ENCODE measurements at regions not wholly inside any gene's neighbourhood (a gene's known extent, or its start where the extent isn't known, plus 50 kb on each side); places are given as distances from the start of the nearest gene placed in this dataset.

- no peak for TF ChIP-seq POLR2A (IDR thresholded peaks at IDR 0.05)
- TF ChIP-seq, protein P1, sequence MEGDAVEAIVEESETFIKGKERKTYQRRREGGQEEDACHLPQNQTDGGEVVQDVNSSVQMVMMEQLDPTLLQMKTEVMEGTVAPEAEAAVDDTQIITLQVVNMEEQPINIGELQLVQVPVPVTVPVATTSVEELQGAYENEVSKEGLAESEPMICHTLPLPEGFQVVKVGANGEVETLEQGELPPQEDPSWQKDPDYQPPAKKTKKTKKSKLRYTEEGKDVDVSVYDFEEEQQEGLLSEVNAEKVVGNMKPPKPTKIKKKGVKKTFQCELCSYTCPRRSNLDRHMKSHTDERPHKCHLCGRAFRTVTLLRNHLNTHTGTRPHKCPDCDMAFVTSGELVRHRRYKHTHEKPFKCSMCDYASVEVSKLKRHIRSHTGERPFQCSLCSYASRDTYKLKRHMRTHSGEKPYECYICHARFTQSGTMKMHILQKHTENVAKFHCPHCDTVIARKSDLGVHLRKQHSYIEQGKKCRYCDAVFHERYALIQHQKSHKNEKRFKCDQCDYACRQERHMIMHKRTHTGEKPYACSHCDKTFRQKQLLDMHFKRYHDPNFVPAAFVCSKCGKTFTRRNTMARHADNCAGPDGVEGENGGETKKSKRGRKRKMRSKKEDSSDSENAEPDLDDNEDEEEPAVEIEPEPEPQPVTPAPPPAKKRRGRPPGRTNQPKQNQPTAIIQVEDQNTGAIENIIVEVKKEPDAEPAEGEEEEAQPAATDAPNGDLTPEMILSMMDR (IDR thresholded peaks at IDR 0.05), result no peak
- no peak overlapping the region for H3K4me3 ChIP-seq (ENCODE audit: low read depth, poor library complexity, severe bottlenecking)
- DNase-seq (ENCODE audit: low spot score in 2 of 2), result no peak
- WGBS, 2 donors, result 64 to 72% methylated on average over 3 of the region's 3 CpGs
- intact Hi-C loops (cut with DNase I; ENCODE audit: low total_unique reads), result no loop called here
Observed at GRCh38 chr10:91017198-91017597, 96.3 kb upstream of the ANKRD1 start.

DNA sequence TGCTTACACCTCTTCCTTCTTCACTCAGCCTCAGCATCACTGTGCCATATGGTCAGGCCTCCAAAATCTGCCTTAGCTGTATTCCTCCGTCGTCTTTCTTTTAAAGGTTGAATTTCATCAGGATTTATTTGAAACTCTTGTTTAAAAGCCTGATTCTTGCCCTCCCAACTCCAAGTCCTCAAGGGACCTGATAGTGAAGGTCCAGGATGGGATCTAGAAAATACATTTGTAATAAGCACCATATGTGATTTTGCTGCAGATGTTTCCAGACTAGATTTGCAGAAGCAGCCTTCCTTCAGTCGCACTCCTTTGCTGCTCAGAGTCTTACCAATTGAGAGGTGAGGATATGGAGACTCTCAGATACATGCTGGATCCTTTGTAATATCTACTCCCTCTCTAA lies 101.0 kb upstream of the ANKRD1 start:
- no peak for TF ChIP-seq POLR2A (IDR thresholded peaks at IDR 0.05)
- TF ChIP-seq, protein P1 (IDR thresholded peaks at IDR 0.05), result no peak
- WGBS, 2 donors, result 72 to 89% methylated on average over 3 of the region's 3 CpGs
- H3K4me3 ChIP-seq (ENCODE audit: low read depth, poor library complexity, severe bottlenecking), result no peak overlapping the region
- no peak for DNase-seq (ENCODE audit: low spot score in 2 of 2)
- intact Hi-C loops (cut with DNase I; ENCODE audit: low total_unique reads), result no loop called here

- intact Hi-C loops (cut with DNase I; ENCODE audit: low total_unique reads), result no loop called here
- H3K4me3 ChIP-seq (ENCODE audit: low read depth, poor library complexity, severe bottlenecking), result no peak overlapping the region
- 71 to 78% methylated on average over 2 of the region's 2 CpGs for WGBS, 2 donors
- no peak for DNase-seq (ENCODE audit: low spot score in 2 of 2)
- TF ChIP-seq POLR2A (IDR thresholded peaks at IDR 0.05), result no peak
- TF ChIP-seq, protein P1 (IDR thresholded peaks at IDR 0.05), result no peak
Observed at GRCh38 chr10:91022390-91022789, 101.5 kb upstream of the ANKRD1 start.

DNA sequence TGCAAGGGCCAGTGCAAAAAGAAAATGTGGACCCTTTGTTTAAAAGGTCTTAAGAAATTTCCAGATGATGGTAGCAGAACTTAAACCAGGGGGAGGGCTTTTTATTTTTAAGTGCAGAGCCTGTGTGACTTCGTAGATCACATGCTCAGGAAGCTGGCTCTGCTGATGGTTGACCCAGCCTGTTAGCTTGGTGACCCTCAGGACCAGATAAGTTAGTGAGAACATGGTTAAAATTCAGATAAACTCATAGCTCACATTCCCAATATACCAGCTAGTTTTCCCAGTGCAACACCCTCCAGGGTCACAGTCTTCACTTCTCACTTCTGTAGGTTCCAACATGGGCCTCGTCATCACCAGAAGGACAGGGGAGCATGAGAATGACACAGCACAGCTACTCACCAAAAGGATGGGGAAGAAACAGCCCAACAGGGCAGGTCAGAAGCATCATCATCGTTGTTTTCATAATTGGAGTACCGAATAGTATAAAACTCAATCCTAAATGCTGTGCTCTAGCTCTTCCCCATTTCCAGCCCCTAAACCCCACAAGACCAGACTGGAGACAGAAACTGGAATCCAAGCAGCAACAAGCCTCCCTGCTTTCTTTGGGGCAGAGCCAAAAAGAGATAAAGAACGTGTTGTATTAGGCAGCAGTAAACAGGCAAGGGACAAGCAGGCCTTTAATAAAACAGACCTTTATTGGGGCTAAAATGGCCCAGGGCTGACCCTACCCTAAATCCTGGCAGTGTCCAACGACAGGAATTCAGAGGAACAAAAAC lies 102.2 kb upstream of the ANKRD1 start:
- H3K4me3 ChIP-seq (ENCODE audit: low read depth, poor library complexity, severe bottlenecking), result no peak overlapping the region
- TF ChIP-seq, protein P1 (IDR thresholded peaks at IDR 0.05), result no peak
- no peak for DNase-seq (ENCODE audit: low spot score in 2 of 2)
- 29 to 40% methylated on average over 6 of the region's 6 CpGs for WGBS, 2 donors
- intact Hi-C loops (cut with DNase I; ENCODE audit: low total_unique reads), result no loop called here

DNA sequence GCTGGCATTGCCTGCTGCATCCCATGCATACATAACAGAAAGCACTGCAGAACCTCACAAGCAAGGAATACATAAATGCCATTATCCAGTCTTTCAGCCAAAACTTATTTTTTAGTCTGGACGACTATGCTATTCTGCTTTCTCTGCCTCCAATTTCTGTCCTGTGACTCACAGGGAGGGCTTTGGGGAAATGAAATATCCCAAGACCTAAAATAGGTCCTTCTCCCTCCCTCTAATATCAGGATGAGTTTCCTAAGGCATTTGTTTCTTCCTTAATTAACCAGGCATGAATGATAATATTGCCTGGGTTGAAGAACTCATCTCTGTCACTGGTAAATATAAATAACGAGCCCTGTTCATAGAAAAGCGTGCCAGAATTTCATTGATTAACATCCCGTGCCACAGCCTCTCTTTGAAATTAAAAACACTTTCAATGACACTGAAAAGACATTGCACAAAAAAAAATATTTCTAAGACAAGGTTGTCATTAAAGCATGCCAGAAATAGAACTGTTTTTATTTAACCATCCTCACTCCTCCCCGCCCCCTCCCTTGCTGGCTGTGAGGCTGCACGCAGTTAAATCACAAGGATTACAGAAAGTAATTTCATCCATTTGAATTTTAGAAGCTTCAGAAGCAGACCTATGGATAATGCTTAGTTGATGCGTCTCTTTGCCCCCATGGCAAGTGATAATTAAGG lies 103.0 kb upstream of the ANKRD1 start:
- WGBS, 2 donors, result 34 to 44% methylated on average over 7 of the region's 7 CpGs
- TF ChIP-seq, protein P1 (IDR thresholded peaks at IDR 0.05), result no peak
- no peak for TF ChIP-seq POLR2A (IDR thresholded peaks at IDR 0.05)
- H3K4me3 ChIP-seq (ENCODE audit: low read depth, poor library complexity, severe bottlenecking), result no peak overlapping the region
- no peak for DNase-seq (ENCODE audit: low spot score in 2 of 2)
- intact Hi-C loops (cut with DNase I; ENCODE audit: low total_unique reads), result no loop called here
